Suppressor macrophage treated with lipopolysaccharide for 4 hours (primary cell): ENCODE measurements at regions not wholly inside any gene's neighbourhood (a gene's known extent, or its start where the extent isn't known, plus 50 kb on each side); places are given as distances from the start of the nearest gene placed in this dataset.
"Not testable (repeated sequence)": the region's sequence is repeated elsewhere in the genome, so short reads cannot be mapped to it uniquely, and the experiment has no call there.

Experiments
- DNase-seq: peaks from one replicate; pipeline ENCODE4 v3.0.0-alpha.2; 2020

DNA sequence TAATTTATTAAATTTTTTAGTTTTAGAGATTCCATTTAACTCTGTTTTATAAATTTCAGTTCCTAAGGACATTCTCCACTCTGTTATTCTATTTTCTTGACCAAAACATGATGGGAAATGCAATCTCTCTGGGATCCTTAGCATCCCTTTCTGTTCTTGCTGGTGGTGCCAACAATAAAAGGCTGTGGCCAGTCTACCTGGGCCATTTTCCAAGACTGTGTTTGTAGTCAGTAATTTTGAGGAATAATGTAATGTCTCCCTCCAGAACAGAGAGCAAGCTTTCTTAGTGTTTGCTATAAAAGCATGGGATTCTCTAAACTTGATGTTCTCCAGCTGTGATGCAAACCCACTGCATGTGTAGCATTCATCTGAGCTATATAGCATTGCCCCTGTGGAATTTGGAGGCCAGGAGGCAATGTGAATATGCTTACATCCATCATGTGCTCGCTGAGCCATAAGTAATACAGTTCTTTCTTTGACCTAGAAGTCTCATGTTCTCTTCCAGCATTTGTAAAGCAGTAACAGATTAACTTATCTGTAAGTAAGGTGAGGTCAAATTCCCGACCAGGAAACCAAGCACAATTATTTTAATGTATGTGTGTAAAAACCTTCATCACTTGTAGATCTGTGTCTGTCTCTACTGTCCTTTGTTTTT is 211.5 kb upstream of the TAS2R1 start:
- no peak for DNase-seq

DNA sequence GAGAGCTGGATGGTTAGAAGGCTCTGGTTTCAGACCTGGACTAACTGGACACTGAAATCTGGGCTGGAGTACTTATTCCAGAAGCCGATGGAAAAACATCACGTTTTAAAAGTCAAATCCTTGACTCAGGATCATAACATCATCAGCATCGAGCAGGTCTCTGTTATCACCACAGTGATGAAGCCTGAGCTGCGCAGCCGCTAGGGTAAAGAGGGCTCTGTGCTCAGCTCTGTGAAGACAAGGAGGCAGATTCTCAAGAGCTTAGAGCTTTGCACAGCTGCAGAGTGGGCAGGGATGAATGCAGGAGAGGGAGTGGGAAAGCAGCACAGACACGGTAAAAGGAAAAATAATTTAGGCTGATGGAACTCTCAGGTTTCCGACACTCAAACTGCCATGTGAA is 208.8 kb upstream of the TAS2R1 start:
- no peak for DNase-seq

DNA sequence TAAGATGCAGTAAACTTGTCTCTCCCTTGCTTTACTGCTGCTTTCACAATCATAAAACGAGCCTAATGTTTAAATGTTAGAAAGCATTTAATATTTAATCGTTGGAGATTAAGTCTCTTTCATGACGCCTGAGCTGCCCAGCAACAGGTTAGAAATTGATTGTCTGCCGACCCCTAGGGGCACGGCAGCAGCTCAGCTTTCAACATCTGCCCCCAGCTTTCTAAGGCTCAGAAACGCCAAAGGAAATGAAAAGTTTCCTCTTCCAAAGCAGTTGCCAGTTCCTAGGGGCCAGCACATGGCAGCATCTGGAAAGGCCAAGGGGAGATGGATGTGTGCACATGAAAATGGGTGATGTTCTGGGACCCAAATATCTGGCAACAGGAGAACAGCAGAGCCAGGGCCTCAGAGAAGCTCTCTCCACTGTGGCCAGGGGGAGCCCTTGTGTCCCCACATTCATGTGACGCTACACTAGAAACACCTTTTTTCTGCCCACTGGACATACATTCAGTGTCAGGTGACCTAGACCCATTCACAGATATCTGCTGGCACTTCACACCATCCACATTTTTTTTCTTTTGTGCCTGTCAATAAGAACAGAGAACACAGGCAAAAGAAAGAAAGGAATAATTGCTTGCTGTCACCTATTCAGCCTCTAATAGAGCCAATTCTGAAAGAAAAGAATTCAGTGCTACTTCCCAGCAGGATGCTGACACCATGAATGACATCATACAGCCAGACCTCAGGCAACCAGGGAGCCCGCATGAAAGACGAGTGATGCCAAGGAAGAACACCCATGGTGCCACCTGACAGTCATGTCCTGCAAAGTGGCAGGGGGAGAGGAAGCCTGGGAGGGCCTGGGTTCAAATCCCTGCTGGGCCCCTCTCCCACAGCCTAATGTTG is 205.0 kb upstream of the TAS2R1 start:
- DNase-seq = no peak

DNA sequence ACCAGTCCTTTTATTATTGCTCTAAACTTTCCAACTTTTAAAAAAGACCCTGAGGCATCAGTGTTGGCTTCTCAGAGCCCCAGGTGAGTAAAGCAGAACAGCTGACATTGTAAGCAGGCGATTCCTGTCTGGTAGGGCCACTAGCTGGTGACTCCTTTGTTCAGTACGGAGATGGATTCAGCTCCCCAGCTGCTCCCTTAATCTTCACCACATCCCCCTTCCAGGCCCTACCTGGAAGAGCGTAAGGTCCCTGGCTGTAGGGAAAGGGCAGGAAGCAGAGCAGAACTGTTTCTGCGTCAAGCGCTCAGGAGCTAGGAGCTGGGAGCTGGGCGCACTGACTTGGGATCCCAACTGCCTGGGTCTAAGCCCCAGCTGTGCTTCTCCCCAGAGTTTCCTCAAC is 203.7 kb upstream of the TAS2R1 start:
- DNase-seq = no peak

DNA sequence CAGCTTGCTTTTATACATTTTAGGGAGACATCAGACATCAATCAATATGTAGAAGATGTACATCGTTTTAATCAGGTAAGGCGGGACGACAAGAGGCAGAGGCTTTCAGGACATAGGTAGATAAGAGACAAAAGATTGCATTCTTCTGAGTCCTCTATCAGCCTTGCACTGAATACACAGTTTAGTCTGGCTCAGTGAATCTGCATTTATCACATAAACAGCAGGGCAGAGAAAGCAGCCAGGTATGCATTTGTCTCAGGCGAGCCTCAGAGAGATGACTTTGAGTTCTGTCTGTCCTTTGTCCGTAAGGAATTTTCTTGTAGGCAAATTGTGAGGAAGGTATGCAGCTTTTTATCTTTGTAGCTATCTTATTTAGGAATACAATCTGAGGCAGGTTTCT is 202.8 kb upstream of the TAS2R1 start:
- no peak for DNase-seq

DNA sequence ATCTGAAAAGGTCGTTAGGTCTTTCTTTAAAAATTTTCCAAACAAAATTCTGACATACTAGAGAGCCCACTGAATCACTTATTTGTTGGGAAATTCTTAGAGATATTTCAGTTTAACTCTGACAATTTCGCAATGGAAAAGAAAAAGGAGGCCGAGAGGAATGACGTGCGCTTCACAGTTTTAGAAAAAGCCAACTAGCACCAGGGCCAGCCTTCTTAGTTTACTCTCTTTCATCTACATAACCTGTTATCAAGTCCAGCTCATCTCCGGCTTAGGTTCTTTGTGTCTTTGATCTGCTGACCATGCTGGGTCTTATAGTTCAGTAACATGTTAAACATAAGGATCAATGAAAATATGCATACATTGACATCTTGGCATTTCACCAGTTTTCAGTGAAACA is 201.7 kb upstream of the TAS2R1 start:
- DNase-seq = no peak

DNA sequence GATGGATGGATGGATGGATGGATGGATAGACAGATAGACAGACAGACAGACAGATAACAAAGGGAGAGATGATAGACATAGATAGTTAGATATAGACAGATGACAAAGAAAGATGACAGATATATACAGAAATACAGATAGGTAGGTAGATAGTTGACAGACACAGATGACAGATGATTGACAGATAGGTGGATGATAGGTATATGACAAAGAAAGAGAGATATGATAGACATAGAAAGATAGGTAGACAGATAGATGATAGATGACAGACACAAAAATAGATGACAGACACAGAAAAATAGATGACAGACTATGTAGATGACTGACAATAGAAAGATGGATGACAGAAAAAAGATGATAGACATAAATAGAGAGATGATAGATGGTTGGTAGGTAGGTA is 200.0 kb upstream of the TAS2R1 start:
- DNase-seq = no peak

DNA sequence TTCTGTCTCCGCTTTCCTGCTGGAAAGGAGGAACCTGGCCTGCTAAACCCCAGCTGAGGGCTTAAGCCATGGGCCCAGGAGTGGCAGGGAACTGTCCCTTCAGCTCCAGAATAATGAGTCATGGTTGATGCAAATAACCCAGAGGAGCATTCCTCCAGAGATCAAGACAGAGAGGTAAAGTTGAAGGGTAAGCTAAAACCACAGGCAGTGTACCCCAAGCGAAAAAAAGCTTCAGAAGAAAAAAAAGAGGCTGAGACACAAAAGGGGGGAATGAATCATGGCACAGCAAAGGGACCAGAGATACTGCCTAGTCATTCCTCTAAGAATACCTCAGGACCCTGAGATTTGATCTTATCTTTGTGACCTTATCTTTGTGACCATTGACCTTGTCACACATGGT is 199.5 kb upstream of the TAS2R1 start:
- no peak for DNase-seq

DNA sequence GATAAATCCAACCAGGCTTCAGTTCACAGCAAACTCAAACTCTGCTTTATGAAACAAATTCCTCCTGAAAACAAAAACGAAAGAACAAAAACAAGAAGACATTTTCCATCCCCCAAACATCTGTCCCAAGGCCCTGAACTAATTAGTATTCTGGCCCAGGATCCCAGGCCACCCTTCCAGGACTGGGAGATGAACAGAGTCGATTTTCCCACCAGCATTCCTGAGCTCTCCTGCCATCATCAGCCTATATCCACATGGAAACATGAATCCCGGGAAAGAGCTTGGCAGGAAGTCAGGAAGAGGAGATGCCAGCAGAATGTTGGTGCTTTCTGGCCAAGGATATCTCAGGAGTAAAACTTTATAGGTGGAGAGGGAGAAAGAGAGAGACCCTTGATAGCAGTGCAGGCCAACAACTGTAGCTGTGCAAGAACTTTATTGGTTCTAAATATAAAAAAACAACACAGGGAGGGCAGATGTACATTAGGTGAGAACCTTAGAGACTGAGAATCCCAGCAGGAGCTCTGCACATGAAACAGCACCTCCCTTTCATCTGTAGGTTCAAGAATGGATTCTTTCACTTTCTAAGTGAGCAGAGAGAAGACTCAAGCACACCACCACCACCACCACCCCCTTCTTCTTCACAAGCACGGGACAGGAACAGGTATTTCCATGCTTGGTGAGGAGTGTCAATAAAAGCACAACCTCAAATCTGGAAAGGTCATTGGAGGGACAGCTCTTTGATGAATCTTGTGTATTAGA is 190.7 kb upstream of the TAS2R1 start:
- no peak for DNase-seq

DNA sequence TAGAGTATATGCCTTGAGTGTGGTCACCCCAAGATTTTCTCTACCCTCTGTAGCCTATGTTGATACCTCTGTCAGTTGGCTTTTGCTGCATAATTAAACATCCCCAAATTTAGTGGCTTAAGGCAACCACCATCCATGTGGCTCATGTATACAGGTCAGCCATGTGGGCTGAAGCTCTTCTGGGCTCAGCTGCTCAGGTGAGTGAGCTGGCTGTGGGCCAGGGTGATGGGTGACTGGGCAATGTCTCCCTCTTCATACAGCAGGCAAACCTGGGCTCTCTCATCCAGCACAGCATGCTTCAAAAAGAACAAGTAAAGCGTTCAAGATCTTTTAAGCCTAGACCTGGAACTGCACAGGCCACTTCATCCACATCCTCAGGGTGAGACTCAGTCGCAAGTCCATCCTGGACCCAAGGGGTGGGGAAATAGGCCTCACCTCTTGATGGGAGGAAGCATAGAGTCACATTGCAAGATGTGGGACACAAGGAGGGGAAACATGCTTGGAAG is 188.2 kb upstream of the TAS2R1 start:
- DNase-seq = no peak

DNA sequence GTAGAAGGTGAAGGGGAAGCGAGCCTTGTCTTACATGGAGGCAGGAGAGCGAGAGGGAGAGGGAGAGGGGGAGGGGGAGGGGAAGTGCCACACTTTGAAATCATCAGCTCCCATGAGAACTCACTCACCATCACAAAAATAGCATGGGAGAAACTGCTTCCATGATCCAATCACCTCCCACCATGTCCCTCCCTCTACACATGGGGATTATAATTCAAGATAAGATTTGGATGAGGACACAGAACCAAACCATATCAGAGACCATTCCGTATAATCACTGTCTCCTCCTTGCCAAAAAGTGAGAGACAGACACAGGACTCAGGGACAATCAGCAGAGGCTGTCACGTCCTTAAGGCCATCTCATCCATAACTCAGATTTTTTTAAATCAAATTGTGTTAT is 187.7 kb upstream of the TAS2R1 start:
- no peak for DNase-seq

DNA sequence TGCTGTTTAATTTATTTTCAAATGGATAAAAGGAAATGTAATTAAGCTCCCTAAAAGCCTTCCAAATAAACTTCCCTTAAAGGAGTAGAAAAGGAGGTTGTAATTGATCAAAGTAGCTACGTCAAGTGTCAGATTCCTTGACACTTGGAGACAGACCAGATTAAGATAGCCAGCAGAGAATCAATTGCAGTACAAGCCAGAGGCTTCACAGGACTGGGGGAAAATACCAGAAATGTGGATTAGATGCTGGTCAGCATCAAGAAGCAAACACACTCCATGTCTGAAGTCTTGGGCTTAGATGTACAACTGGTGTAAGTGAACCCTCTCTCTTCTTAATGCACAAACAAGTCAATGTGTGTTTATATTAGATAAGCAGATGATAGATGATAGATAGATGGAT is 184.9 kb upstream of the TAS2R1 start:
- no peak for DNase-seq

DNA sequence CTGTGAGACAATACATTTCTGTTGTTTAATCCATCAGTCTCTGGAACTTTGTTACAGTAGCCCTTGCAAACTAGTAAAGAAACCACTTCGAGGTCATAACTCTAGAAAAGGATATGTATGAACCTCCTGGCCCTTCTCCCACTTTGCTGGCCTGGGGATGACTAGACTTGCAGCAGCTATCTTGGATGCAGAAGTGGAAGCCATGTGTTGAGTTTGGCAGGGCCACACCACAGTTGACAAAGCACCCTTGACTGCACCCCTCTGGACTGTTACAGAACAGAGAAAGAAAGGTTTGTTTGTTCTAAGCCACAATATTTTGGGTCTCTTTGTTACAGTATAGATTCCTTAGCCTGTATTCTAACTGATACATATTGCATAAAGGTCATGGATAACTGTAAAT is 183.2 kb upstream of the TAS2R1 start:
- no peak for DNase-seq

DNA sequence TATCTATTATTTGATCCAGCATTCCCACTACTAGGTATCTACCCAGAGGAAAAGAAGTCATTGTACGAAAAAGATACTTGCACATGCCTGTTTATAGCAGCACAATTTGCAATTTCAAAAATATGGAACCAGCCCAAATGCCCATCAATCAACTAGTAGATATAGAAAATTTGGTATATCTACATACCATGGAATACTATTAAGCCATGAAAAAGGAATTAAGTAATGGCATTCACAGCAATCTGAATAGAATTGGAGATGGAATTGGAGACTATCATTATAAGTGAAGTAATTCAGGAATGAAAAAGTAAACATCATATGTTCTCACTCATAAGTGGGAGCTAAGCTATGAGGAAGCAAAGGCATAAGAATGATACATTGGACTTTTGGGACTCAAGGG is 177.2 kb upstream of the TAS2R1 start:
- not testable (repeated sequence) for DNase-seq

DNA sequence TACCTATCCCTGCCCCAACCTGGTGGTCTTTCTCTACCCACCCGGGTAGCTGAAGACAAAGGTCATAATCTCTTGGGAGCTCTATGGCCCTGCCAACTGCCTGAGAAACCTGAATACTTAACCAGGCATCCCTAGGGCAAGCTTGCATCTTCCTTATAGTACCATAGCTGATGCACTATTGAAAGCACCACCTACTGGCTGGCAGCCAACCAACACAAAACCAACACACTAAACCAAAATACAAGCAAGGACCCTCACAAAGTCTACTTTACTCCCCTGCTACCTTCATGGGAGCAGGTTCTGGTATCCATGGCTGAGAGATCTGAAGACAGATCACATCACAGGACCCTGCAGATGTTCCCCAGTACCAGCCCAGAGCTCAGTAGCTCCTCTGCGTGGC is 171.8 kb upstream of the TAS2R1 start:
- no peak for DNase-seq

DNA sequence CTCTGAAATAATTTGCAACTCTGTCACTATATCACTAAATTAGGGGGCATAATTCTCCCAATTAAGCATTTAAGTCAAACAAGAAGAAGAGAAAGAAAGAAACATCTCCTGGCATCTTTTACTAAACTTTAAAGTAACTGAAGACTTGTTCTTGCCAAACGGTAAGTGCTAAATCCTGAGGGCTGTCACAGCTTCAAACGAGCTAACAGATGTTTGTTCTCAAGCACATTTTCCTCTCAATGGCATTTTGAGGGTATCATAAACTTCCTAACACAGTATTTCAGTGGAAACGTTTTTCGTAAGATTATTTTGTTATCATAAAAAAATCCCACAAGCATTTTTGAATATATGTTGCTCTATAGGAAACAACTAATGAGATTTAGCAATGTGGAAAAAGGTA is 169.5 kb upstream of the TAS2R1 start:
- no peak for DNase-seq

DNA sequence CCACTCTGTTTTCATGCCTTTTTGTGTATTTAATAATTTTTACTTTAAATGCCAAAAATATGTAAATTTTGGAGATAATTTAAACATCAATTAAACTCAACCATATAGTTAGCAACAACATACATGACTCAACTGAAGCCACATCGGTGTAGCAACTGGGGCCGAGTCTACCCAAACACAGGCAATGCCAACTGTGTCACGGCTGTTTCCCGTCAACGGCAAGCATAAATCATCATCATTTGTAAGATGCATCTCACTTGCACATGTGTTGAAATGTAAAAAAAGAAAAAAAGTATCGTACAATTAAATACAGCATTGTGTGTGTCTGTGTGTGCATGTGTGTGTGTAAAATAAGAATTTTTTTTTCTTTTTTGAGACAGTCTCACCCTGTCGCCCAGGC is 160.1 kb upstream of the TAS2R1 start:
- DNase-seq = no peak

DNA sequence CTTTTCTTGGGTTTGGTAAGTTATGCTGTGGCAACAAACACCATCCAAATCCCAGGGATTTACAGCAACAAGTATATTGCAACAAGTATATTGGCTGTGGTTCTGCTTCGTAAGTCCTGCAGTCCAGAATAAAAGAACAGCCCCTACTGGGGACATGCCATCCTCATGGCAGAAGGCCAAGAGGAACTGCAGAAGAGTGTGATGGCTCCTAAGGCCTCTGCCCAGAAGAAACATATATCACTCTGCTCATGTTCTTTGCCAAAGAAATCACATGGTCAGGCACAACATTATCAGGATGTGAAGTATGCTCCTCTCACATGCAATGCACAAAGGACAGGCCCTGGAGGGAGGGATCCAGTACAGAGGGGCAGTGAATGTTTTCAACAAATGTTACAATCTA is 159.6 kb upstream of the TAS2R1 start:
- no peak for DNase-seq

DNA sequence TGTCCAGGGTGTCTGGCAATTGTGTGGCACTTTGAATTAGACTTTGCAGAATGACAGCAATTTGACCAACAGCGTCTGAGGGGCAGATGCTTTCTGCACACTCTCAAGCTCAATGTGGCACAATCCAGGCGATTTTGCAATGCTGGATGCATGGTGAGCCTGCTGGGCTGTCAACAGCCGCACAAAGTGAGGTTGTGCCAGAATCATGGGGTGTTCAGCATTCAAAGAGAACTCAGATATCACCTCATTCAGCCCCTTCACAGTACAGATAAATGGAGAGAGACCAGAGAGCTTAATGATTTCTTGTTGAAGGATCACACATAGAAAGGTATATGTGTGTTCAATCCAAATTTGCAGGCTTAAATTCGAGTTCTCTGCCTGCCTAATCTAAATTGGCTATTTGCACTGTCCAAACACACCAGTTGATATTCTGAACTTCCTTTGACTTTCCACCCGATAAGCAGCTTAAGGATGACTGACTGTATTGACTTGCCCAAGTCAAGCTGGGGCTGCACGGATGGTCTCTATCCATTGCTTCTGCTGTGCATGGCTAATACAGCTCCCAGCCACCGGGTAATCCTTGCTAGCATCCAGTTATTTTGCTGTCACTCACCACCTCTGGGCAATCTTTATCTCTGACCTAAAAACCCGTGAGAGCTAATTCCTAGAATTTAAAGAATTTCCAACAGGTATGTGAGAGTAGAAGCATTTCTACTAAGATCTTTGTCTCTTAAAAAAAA is 157.9 kb upstream of the TAS2R1 start:
- no peak for DNase-seq

DNA sequence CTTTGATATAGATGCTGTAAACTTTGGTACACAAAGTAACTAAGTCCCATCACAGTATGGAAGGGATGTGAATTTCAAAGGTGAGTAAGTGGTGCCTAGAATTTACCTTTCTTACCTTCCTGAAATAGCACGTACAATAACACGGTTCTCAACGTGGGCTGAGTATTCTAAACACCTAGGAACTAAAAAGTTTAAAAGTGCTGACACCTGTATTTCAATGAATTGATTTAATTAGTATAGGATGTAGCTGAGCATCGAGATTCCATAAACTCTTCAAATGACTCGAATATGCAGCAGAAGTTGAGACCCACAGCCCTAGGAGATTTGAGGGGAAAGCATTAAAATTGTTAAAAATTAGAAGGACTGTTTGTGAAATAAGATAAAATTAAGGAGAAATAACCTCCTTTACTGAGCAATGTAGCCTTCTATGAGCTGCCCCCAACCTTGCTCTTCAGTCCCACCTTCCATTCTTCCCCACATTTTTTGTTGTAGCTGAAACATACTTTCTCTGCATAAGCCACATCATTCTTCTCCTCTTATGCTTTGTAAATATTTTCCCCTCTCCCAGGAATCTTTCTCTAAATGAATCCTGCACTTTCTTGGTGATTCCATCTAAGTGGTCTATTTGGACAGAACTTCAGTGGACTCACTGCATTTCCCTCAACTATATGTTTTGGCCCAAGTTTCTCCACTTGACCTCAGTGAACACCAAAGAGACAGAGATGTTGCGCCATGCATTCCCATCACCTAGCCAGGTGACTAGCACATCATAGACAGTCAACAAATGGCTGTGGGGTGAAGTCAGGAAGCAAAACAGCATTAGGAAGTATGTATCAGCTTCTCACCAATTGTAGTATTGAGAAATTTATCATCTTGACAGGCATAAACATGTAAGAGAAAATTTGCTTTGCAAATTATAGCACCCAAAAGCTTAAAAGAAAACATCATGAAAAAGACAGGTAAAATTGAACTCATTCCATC is 156.5 kb upstream of the TAS2R1 start:
- no peak for DNase-seq

DNA sequence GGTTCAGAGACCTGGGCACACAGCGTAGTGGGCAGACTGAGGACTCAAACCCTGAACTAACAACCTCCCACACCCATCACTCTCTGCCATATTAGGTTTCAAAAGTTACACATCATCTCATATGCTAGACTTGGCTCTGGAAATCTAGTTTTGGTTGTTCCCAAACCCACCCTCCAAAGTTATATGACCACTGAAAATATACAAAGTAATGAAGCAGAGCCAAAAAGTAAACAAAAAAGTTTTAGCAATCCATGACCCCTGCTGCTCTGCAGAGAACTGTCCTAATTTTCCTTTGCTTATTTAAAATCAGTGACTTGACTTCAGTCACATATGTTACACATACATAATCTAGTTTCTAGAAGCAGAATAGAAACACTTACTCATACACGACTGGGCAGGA is 155.6 kb upstream of the TAS2R1 start:
- no peak for DNase-seq

DNA sequence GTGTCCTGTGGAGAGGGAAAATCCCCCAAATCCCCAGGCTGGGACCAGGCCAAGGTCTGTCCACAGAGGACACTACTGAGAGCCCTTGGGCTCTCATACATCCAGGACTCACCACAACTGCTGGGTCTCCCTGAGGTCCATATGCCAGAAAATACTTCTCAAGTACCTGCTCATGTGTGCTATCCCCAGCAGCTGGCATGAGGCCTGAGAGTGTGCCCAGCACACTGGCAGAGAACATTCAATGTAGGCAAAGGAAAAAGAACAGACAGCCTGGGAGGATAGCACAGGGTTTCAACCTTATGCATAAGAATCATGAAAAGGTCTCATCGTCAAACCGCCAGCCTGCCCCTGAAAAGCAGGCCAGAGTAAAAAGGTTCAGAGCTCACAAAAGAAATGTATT is 154.1 kb upstream of the TAS2R1 start:
- no peak for DNase-seq
